GM04503 (cell line): ENCODE measurements at regions not wholly inside any gene's neighbourhood (a gene's known extent, or its start where the extent isn't known, plus 50 kb on each side); places are given as distances from the start of the nearest gene placed in this dataset.

Experiments
- DNase-seq: peaks from one replicate; pipeline ENCODE4 v3.0.0-alpha.2; 2012; ENCODE audit warnings: low read depth

GRCh38 chr2:238985041-238985729, 137.3 kb downstream of the TWIST2 start:
- DNase-seq = no peak

DNA sequence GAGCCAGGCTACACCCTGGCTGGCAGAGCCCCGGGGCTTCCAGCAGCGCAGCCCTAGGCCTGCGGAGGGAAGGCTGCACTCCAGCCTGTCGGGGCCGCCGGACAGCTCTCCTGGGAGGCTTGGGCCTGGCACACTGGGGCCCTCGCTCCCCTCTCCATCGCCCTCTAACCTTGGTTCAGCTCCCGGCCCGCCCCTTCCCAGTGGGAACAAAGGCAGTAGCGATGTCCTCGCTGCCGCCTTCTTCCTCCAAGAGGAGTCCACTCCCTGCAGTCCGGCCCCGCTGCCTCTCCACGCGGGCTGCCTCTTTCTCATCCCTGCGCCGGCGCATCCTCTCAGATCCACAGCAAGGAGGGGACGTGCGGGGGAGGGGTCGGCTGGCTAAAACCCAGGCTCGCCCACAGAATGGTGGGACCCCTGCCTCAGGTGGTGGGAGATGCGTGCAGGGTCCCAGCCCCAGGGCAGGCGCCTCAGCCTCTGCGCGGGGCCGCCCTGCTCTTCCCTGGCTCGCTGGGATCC, 138.1 kb downstream of the TWIST2 start:
- no peak for DNase-seq

GRCh38 chr2:238986491-238987351, 138.8 kb downstream of the TWIST2 start:
- no peak for DNase-seq

DNA sequence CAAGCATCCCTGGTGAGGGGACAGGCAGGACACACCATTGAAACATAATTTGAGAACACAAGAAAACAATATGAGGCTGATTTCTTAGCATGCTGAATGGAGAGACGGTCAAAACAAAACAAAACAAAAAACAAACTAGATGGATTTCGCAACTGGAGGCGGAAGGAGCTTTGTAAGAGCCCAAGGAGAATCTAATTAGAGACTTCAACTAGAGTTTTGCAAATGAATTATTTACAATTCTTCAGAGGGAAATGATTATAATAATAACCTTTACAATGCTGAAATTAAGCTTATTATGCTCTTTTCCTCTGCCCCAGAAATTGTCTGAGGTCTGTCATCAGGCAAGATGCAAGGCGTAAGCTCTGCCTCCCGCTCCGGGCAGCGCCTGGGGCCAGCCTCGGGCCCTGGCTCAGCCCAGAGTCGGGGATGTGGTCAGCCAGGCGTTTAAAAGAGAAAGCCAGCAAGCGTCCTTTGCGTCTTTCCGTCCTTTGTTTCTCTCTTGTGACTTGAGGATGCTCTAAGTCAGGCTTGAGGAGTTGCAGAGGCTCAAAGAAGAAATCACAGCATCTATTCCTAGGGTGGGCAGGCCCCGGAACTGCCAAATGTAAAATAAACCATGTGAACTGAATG, 139.6 kb downstream of the TWIST2 start:
- no peak for DNase-seq

- DNase-seq = no peak
Observed at GRCh38 chr2:238988105-238988504, 140.2 kb downstream of the TWIST2 start.

DNA sequence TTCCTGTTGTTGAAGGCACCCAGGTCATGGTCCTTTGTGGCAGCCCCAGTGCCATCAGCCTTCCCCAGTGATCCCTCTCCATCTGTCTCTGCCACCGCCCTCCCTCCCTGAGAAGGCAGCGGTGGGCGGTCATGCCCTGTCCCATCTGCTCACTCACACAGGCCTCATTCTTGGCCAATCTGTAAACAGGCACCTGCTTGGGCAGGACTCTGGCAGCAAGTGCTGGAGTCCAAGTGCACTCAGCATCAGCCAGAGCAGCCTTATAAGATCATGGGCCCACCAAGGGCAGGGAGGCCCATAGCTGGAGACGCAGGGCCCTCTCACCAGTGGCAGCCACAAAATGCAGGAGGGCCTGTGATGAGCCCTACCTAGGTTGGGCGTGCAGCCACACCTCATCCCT, 140.9 kb downstream of the TWIST2 start:
- DNase-seq = no peak

DNA sequence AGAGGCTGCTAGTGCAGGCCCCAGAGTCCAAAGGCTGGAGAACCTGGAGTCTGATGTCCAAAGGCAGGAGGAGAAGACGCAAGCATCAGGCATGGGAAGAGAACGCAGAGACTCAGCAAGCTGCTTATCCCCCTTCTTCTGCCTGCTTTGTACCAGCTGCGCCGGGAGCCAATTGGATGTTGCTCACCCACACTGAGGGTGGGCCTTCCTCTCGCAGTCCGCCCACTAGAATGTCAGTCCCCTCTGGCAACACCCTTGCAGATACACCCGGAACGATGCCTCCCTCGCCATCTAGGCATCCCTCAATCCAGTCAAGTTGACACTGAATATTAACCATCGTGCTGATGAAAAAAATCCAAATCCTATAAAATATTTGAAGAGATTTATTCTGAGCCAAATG, 141.6 kb downstream of the TWIST2 start:
- no peak for DNase-seq

DNA sequence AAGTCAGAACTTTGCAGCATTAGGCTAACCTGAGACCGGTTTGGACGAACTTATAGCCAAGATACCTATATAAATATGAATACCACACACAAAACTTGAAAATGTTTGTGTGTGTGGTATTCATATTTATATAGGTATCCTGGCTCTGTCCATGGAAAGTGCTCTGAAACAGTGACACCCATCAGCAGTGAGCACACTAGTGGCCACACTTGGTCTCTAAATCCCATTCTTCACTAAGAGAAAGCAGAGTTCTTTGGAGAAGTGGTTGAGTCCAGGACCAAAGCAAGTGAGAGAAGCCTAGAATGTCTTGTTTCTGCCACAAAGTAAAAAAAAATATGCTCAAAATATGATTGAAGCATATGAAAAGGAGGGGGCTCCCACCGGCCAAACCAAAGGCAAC, 146.5 kb downstream of the TWIST2 start:
- DNase-seq = no peak

- no peak for DNase-seq
Observed at GRCh38 chr2:238994876-238995275, 147.0 kb downstream of the TWIST2 start.

- no peak for DNase-seq
Observed at GRCh38 chr2:238995634-238996033, 147.7 kb downstream of the TWIST2 start.

DNA sequence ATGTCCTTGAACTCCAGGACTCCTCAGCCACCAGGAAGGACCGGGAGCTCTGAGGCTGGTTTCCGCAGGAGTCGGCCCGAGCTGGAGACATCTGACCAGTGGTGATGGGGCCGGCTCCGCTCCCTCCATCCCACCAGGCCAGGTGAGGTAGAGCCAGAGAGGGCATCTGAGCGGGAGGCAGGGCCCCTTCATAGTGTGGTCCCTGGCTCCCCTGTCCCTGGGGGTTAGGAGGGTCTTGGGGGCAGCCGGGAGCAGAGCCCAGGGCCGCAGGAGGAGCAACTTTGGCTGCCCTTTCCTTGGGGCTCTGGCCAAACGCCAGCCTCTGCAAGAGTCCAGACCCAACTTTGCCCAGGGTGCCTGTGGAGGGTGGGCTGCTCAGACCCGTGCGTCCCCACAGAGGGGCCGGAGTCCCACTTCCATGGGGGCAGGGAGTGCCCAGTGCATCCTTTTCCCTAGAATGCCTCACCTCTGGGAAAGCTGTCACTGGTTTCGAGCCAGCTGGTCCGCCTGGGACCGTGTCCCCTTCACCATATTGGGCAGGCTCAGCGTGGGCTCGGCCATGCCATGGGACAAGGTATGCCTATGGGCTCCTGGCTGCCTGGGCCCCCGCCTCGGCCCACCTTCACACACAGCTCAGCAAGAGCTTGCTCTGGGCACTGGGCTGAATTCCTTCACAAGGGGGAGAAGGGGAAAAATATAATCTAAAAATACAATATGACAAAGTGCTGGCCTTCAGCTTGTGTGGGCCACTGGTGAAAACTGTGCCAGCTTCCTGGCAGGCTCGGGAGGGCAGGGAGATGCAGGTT, 148.6 kb downstream of the TWIST2 start:
- no peak for DNase-seq

- DNase-seq = no peak
Observed at GRCh38 chr2:238997137-238997390, 149.2 kb downstream of the TWIST2 start.

DNA sequence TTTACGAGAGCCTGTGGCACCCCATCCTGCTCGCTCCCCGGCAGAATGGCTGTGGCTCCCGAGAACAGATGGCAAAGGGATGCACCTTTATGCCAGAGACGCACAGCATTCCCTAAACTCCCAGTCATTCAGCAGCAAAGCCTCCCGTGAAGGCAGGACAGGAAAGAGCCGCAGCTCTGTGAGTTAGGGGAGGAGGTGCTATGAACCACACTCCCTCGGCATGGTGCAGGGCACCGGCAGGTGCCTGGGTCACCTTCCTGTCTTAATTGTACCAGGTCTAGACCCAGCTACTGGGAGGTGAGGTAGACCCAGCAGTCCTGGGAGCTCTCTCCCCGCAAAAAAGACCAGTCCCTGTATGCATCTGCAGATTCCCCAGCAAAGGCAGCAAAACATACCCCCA, 149.8 kb downstream of the TWIST2 start:
- no peak for DNase-seq
